SH-SY5Y (cell line): ENCODE measurements at regions not wholly inside any gene's neighbourhood (a gene's known extent, or its start where the extent isn't known, plus 50 kb on each side); places are given as distances from the start of the nearest gene placed in this dataset.

ENCODE experiments used
- GATA2 ChIP-seq: IDR thresholded peaks from 2 replicates; pipeline ENCODE4 v1.6.1; 2011; ENCODE audit warnings: mild to moderate bottlenecking, low read depth, low read length
- GATA3 ChIP-seq: IDR thresholded peaks from 2 replicates; pipeline ENCODE4 v1.6.1; 2011; ENCODE audit warnings: low read depth, mild to moderate bottlenecking, low read length, moderate library complexity

GRCh38 chr5:143699121-143699520 is 112.8 kb upstream of the HMHB1 start:
- TF ChIP-seq GATA2 = no peak
- no peak for TF ChIP-seq GATA3
